GM12878 (cell line): ENCODE measurements at regions not wholly inside any gene's neighbourhood (a gene's known extent, or its start where the extent isn't known, plus 50 kb on each side); places are given as distances from the start of the nearest gene placed in this dataset.

ENCODE experiments used
- ATAC-seq: fragments of 200-7000 bp; cut with Tn5 transposase; 3 replicates; pipeline ENCODE4 v1.9.1; 2020; ENCODE audit warnings: mild to moderate bottlenecking, moderate library complexity
- BruUV-seq: library from RNA; stranded (reverse); fragments of 400-500 nt; replicated peaks from 2 replicates; lab custom pipeline; 2021; lab: Mats Ljungman, UMichigan
- CTCF ChIA-PET: fragments of 300-600 bp; sonication (Branson Sonifier 250); formaldehyde crosslinking; extraction: SDS; loops from one replicate; lab custom pipeline; 2021; ENCODE audit warnings: inconsistent platforms; lab: Yijun Ruan, JAX
- POLR2A ChIA-PET: fragments of 350-600 bp; formaldehyde crosslinking; extraction: SDS; loops from one replicate; lab custom pipeline; 2021; ENCODE audit warnings: inconsistent platforms; lab: Charles Lee
- RAD21 ChIA-PET: fragments of 300-600 bp; sonication (Branson Sonifier 250); formaldehyde crosslinking; loops from one replicate; lab custom pipeline; 2023; ENCODE audit warnings: antibody characterized with exemption; ENCODE audit not compliant: unreplicated experiment; lab: Charles Lee
- SMC1A ChIA-PET: fragments of 300-600 bp; sonication (Branson Sonifier 250); formaldehyde crosslinking; loops from one replicate; lab custom pipeline; 2023; ENCODE audit not compliant: unreplicated experiment, uncharacterized antibody; lab: Charles Lee
- DNase-seq: peaks from one replicate; pipeline ENCODE4 v3.0.0-alpha.2; 2011; ENCODE audit warnings: low read depth, low spot score
- FAIRE-seq: peaks from 3 replicates; lab custom pipeline; 2011; peaks lifted over from hg19 to GRCh38; lab: Jason Lieb, UNC
- H2AFZ ChIP-seq: 2 replicates; pipeline ENCODE4 v1.6.0; 2011; ENCODE audit warnings: low read depth, low read length, control low read depth; ENCODE audit not compliant: control insufficient read depth
- H3K27ac ChIP-seq: 2 replicates; pipeline ENCODE4 v1.5.1; 2011; ENCODE audit warnings: control low read depth; ENCODE audit not compliant: control insufficient read depth, insufficient read depth
- H3K27me3 ChIP-seq, 2 experiments: replicated peaks in 1 of 2; 2 replicates each; pipeline versions ENCODE4 v1.6.0 to v1.6.1; 2011; ENCODE audit warnings: low read length in 1 of 2; ENCODE audit not compliant: control insufficient read depth in 2 of 2, insufficient read depth in 2 of 2
- H3K36me3 ChIP-seq, 2 experiments: 2 replicates each; pipeline ENCODE4 v1.5.1; 2011; ENCODE audit warnings: low read length in 1 of 2; ENCODE audit not compliant: control insufficient read depth in 2 of 2, insufficient read depth in 2 of 2
- H3K4me1 ChIP-seq: 2 replicates; pipeline ENCODE4 v1.6.1; 2011; ENCODE audit warnings: mild to moderate bottlenecking, low read length, moderate library complexity, mixed read lengths; ENCODE audit not compliant: control insufficient read depth, insufficient read depth
- H3K4me2 ChIP-seq: 2 replicates; pipeline ENCODE4 v1.6.0; 2011; ENCODE audit warnings: control low read depth; ENCODE audit not compliant: control insufficient read depth, insufficient read depth
- H3K4me3 ChIP-seq: fragments of 200-600 bp; sonication (generic); 2 replicates; pipeline ENCODE4 v1.5.1; 2016
- H3K79me2 ChIP-seq: 2 replicates; pipeline ENCODE4 v1.6.0; 2011; ENCODE audit warnings: low read length; ENCODE audit not compliant: control insufficient read depth, insufficient read depth
- H3K9ac ChIP-seq: 2 replicates; pipeline ENCODE4 v1.8.0; 2011; ENCODE audit warnings: low read length, control low read depth, mixed read lengths; ENCODE audit not compliant: control insufficient read depth, insufficient read depth
- H3K9me3 ChIP-seq: replicated peaks from 3 replicates; pipeline ENCODE4 v1.5.1; 2011; ENCODE audit warnings: mild to moderate bottlenecking, low read length; ENCODE audit not compliant: control insufficient read depth, insufficient read depth
- H4K20me1 ChIP-seq: 2 replicates; pipeline ENCODE4 v1.6.0; 2011; ENCODE audit not compliant: control insufficient read depth, insufficient read depth
- BCL11A ChIP-seq: IDR thresholded peaks from 2 replicates; pipeline ENCODE4 v1.6.1; 2011; ENCODE audit warnings: low read depth, low read length
- CEBPB ChIP-seq, 2 experiments: fragments of 150-350 bp in 1 of 2; IDR thresholded peaks; 2 replicates each; pipeline ENCODE4 v1.6.1; 2012 to 2014; ENCODE audit warnings: low read depth in 2 of 2, low read length in 2 of 2, borderline replicate concordance in 1 of 2, inconsistent platforms in 1 of 2
- ELK1 ChIP-seq: IDR thresholded peaks from 2 replicates; pipeline ENCODE4 v1.6.1; 2012; ENCODE audit warnings: low read depth, low read length, improper control_type of control experiment
- GATAD2B ChIP-seq: fragments of 450-650 bp; conservative IDR thresholded peaks from 2 replicates; pipeline ENCODE4 v1.6.1; 2017; ENCODE audit warnings: low read depth, mild to moderate bottlenecking, moderate library complexity
- HDGF ChIP-seq: fragments of 450-650 bp; IDR thresholded peaks from 2 replicates; pipeline ENCODE4 v1.6.1; 2016; ENCODE audit warnings: antibody characterized with exemption
- LARP7 ChIP-seq: fragments of 450-650 bp; IDR thresholded peaks from 2 replicates; pipeline ENCODE4 v1.6.1; 2017; ENCODE audit warnings: mild to moderate bottlenecking
- MTA3 ChIP-seq: IDR thresholded peaks from 2 replicates; pipeline ENCODE4 v1.6.1; 2012; ENCODE audit warnings: low read length, inconsistent platforms, borderline replicate concordance
- MYC ChIP-seq: IDR thresholded peaks from 2 replicates; pipeline ENCODE4 v1.6.1; 2011; ENCODE audit warnings: mild to moderate bottlenecking, low read length, moderate library complexity, inconsistent platforms; ENCODE audit not compliant: insufficient read depth, insufficient replicate concordance, insufficient read length, severe bottlenecking
- PRDM15 ChIP-seq: fragments of 450-650 bp; formaldehyde crosslinking; IDR thresholded peaks from 2 replicates; pipeline ENCODE4 v1.4.0; 2020; ENCODE audit warnings: mild to moderate bottlenecking, moderate library complexity
- RCOR1 ChIP-seq: conservative IDR thresholded peaks from 2 replicates; pipeline ENCODE4 v1.6.1; 2012; ENCODE audit warnings: low read depth, low read length, improper control_type of control experiment
- SREBF2 ChIP-seq: IDR thresholded peaks from 2 replicates; pipeline ENCODE4 v1.6.1; 2012; ENCODE audit warnings: mild to moderate bottlenecking, low read length
- TCF7 ChIP-seq: IDR thresholded peaks from 2 replicates; pipeline ENCODE4 v1.6.1; 2014; ENCODE audit warnings: antibody characterized with exemption, borderline replicate concordance
- WGBS: methylation state at CpG from one replicate; pipeline ENCODE4 v1.1.6; 2016; ENCODE audit warnings: low lambda C conversion rate; ENCODE audit not compliant: insufficient replicate concordance, insufficient coverage; ENCODE audit errors: missing lambda C conversion rate; 5-methylcytosine and 5-hydroxymethylcytosine counted together
- in situ Hi-C: fragments of 300-500 bp; cut with MboI; formaldehyde crosslinking; loops from 9 replicates; pipeline ENCODE4 v1.14.3; 2018; ENCODE audit warnings: mixed read lengths
- intact Hi-C: fragments of 100-400 bp; cut with micrococcal nuclease; formaldehyde crosslinking; loops from one replicate; pipeline ENCODE4 v1.14.2; 2022; ENCODE audit not compliant: unreplicated experiment

- WGBS: 18% methylated on average over 3 of the region's 3 CpGs
- CTCF ChIA-PET: no interaction called here
- FAIRE-seq (no peak), ATAC-seq (no peak), DNase-seq (no peak)
- SMC1A ChIA-PET: no interaction called here
- no peak overlapping the region for H3K4me3 ChIP-seq
- no peak overlapping the region for H3K9ac ChIP-seq
- H3K9me3 ChIP-seq: no peaks in the 10 kb centered on the region; the same call in 2 of the 3 replicates
- H2AFZ ChIP-seq: no peak overlapping the region
- POLR2A ChIA-PET: no interaction called here
- no TSS peak for BruUV-seq
- no peaks in the 10 kb centered on the region for H3K27me3 ChIP-seq
- RAD21 ChIA-PET: no interaction called here
- H3K36me3 ChIP-seq: no peaks in the 10 kb centered on the region
- in situ Hi-C loops: no loop called here
- no peak overlapping the region for H3K4me2 ChIP-seq
- H3K79me2 ChIP-seq: no peaks in the 10 kb centered on the region
- TF ChIP-seq MYC (no peak), RCOR1 (no peak), HDGF (no peak), GATAD2B (no peak)
- TF ChIP-seq, all 136 proteins: peak for 0
- intact Hi-C loops: no loop called here
- Histone ChIP-seq H4K20me1 (no peaks in the 10 kb centered on the region), H3K27ac (no peak overlapping the region), H3K4me1 (no peaks in the 10 kb centered on the region)
These were observed 153.3 kb upstream of the VSTM2B start for GRCh38 chr19:29372461-29372860.

GRCh38 chr19:29372921-29373797, 152.6 kb upstream of the VSTM2B start:
- in situ Hi-C loops (no loop called here), intact Hi-C loops (no loop called here)
- ChIA-PET POLR2A (no interaction called here), CTCF (interaction anchor here (0.6 kb wide), 1 partner anchor 805 kb away, joined by 3 read pairs; no protein-coding TSS in a partner anchor), RAD21 (no interaction called here), SMC1A (no interaction called here)
- Histone ChIP-seq H3K79me2 (no peaks in the 10 kb centered on the region), H3K27ac (no peak overlapping the region), H2AFZ (no peak overlapping the region), H4K20me1 (no peaks in the 10 kb centered on the region), H3K4me1 (no peaks in the 10 kb centered on the region), H3K4me3 (no peak overlapping the region), H3K9ac (no peak overlapping the region), H3K9me3 (no peaks in the 10 kb centered on the region; the same call in 2 of the 3 replicates), H3K27me3 (no peaks in the 10 kb centered on the region), H3K4me2 (no peak overlapping the region), H3K36me3 (no peaks in the 10 kb centered on the region)
- FAIRE-seq (no peak), DNase-seq (no peak), ATAC-seq (no peak)
- BruUV-seq: no TSS peak
- 13% methylated on average over 12 of the region's 12 CpGs for WGBS
- no peak for TF ChIP-seq ELK1
- TF ChIP-seq CEBPB (IDR thresholded peaks at IDR 0.05; ENCODE audit: borderline replicate concordance in 1 of 2, low read depth in 2 of 2, low read length in 2 of 2): no peak
- TF ChIP-seq SREBF2: no peak
- no peak for TF ChIP-seq MTA3
- no peak for TF ChIP-seq RCOR1
- TF ChIP-seq BCL11A: no peak
- TF ChIP-seq TCF7: no peak
- no peak for TF ChIP-seq PRDM15
- TF ChIP-seq LARP7: no peak
